ENCODE measurements at regions not wholly inside any gene's neighbourhood (a gene's known extent, or its start where the extent isn't known, plus 50 kb on each side); places are given as distances from the start of the nearest gene placed in this dataset.

GRCh38 chr6:119677384-119677783 is 327.8 kb upstream of the MAN1A1 start:
- TF ChIP-seq CTCF (IDR thresholded peaks at IDR 0.05) (no peak), POLR2A (IDR thresholded peaks at IDR 0.05) (no peak)
